HepG2 (cell line): ENCODE measurements at regions not wholly inside any gene's neighbourhood (a gene's known extent, or its start where the extent isn't known, plus 50 kb on each side); places are given as distances from the start of the nearest gene placed in this dataset.

Experiments used
- ATAC-seq: fragments of 200-7000 bp; cut with Tn5 transposase; 3 replicates; pipeline ENCODE4 v1.9.1; 2020; ENCODE audit warnings: mild to moderate bottlenecking, moderate library complexity
- BruUV-seq: library from RNA; stranded (reverse); fragments of 400-500 nt; replicated peaks from 2 replicates; lab custom pipeline; 2021; lab: Mats Ljungman, UMichigan
- CTCF ChIA-PET: fragments of 300-600 bp; formaldehyde crosslinking; extraction: SDS; loops from one replicate; lab custom pipeline; 2021; ENCODE audit warnings: low total read pairs, inconsistent platforms, low intra/inter-chr PET ratio; lab: Yijun Ruan, JAX
- POLR2A ChIA-PET: fragments of 350-600 bp; sonication (Branson Sonifier 250); formaldehyde crosslinking; loops from one replicate; lab custom pipeline; 2020; ENCODE audit warnings: antibody characterized with exemption, inconsistent platforms; lab: Yijun Ruan, JAX
- DNase-seq: peaks from one replicate; pipeline ENCODE4 v3.0.0-alpha.2; 2015; ENCODE audit warnings: low spot score
- FAIRE-seq: peaks from 3 replicates; lab custom pipeline; 2011; peaks lifted over from hg19 to GRCh38; lab: Jason Lieb, UNC
- H2AFZ ChIP-seq: one replicate; pipeline ENCODE4 v1.6.1; 2011; ENCODE audit warnings: low read length, inconsistent platforms
- H3K27ac ChIP-seq: fragments of 300-600 bp; 3 replicates; pipeline ENCODE4 v1.8.0; 2011; ENCODE audit warnings: mixed run types, mild to moderate bottlenecking, mixed read lengths, low read length, inconsistent platforms; ENCODE audit not compliant: insufficient read depth; ENCODE audit errors: extremely low read length
- H3K27me3 ChIP-seq, 2 experiments: fragments of 200-600 bp in 1 of 2; 2 replicates in 1 of 2; 3 replicates in 1 of 2; pipeline versions ENCODE4 v1.6.0 to v1.8.0; 2011; ENCODE audit warnings: low read length in 2 of 2, mild to moderate bottlenecking in 2 of 2, moderate library complexity in 2 of 2, inconsistent platforms in 1 of 2; ENCODE audit not compliant: insufficient read depth in 2 of 2, control insufficient read depth in 1 of 2
- H3K36me3 ChIP-seq, 2 experiments: fragments of 200-600 bp in 1 of 2; replicated peaks in 1 of 2; 2 replicates in 1 of 2; 3 replicates in 1 of 2; pipeline versions ENCODE4 v1.5.1 to v1.8.0; 2011; ENCODE audit warnings: low read length in 2 of 2, inconsistent platforms in 1 of 2; ENCODE audit not compliant: insufficient read depth in 2 of 2, control insufficient read depth in 1 of 2
- H3K4me1 ChIP-seq: 2 replicates; pipeline ENCODE4 v1.5.1; 2012; ENCODE audit warnings: low read length, inconsistent platforms; ENCODE audit not compliant: insufficient read depth
- H3K4me2 ChIP-seq: 2 replicates; pipeline ENCODE4 v1.6.0; 2011; ENCODE audit warnings: low read depth, low read length, inconsistent platforms
- H3K4me3 ChIP-seq, 3 experiments: fragments of 200-600 bp in 1 of 3; sonication (generic), shearing (Covaris generic) in 1 of 3; replicated peaks in 1 of 3; 2 replicates each; pipeline ENCODE4 v1.5.1; 2011 to 2016; ENCODE audit warnings: low read length in 3 of 3, inconsistent platforms in 2 of 3, low read depth in 2 of 3, mild to moderate bottlenecking in 2 of 3, control low read depth in 1 of 3, mixed read lengths in 1 of 3; ENCODE audit not compliant: insufficient read depth in 1 of 3
- H3K79me2 ChIP-seq: one replicate; pipeline ENCODE4 v1.6.1; 2011; ENCODE audit warnings: low read length, inconsistent platforms; ENCODE audit not compliant: insufficient read depth
- H3K9ac ChIP-seq: 2 replicates; pipeline ENCODE4 v1.6.0; 2011; ENCODE audit warnings: mild to moderate bottlenecking, low read depth, low read length, inconsistent platforms; ENCODE audit not compliant: insufficient read depth
- H3K9me3 ChIP-seq: 2 replicates; pipeline ENCODE4 v1.5.1; 2012; ENCODE audit warnings: mild to moderate bottlenecking, low read length
- H4K20me1 ChIP-seq: 2 replicates; pipeline ENCODE4 v1.6.0; 2011; ENCODE audit warnings: inconsistent platforms, mild to moderate bottlenecking, low read length, moderate library complexity; ENCODE audit not compliant: insufficient read depth
- PPARG ChIP-seq: conservative IDR thresholded peaks from 2 replicates; pipeline ENCODE4 v1.6.1; 2016; ENCODE audit warnings: missing biosample characterization, missing genetic modification reagents
- RARA ChIP-seq: IDR thresholded peaks from 2 replicates; pipeline ENCODE4 v1.6.1; 2016; ENCODE audit warnings: missing genetic modification reagents, missing compliant biosample characterization
- RFX3 ChIP-seq: IDR thresholded peaks from 2 replicates; pipeline ENCODE4 v1.6.1; 2016; ENCODE audit warnings: missing biosample characterization, missing genetic modification reagents
- SMAD1 ChIP-seq: sonication (generic); formaldehyde crosslinking; IDR thresholded peaks from 2 replicates; pipeline ENCODE4 v1.4.0; 2020; ENCODE audit warnings: missing genetic modification reagents, low read depth, mild to moderate bottlenecking, borderline replicate concordance
- TRAFD1 ChIP-seq: sonication (generic); formaldehyde crosslinking; IDR thresholded peaks from 2 replicates; pipeline ENCODE4 v1.5.1; 2020; ENCODE audit warnings: missing genetic modification reagents, mild to moderate bottlenecking, borderline replicate concordance
- ZNF414 ChIP-seq: sonication (generic); formaldehyde crosslinking; IDR thresholded peaks from 2 replicates; pipeline ENCODE4 v1.5.0; 2020; ENCODE audit warnings: missing genetic modification reagents
- ZNF629 ChIP-seq: sonication (generic); formaldehyde crosslinking; conservative IDR thresholded peaks from 2 replicates; pipeline ENCODE4 v1.5.0; 2020; ENCODE audit warnings: missing genetic modification reagents
- in situ Hi-C: cut with HindIII; loops from 2 replicates; pipeline ENCODE4 v1.10.0; 2017; ENCODE audit warnings: low pct_unique_long_range_greater_than_20kb; ENCODE audit not compliant: extremely low pct_ligation_motif_present
- intact Hi-C: fragments of 100-400 bp; cut with micrococcal nuclease; formaldehyde crosslinking; loops from one replicate; pipeline ENCODE4 v1.10.0; 2022; ENCODE audit not compliant: unreplicated experiment

- Histone ChIP-seq H3K4me2 (no peak overlapping the region), H3K9ac (no peak overlapping the region), H3K4me1 (no peaks in the 10 kb centered on the region), H4K20me1 (no peaks in the 10 kb centered on the region), H3K36me3 (no peaks in the 10 kb centered on the region), H3K9me3 (no peaks in the 10 kb centered on the region), H3K79me2 (no peaks in the 10 kb centered on the region), H2AFZ (no peak overlapping the region), H3K27me3 (peaks cover 0 to 4% of the 10 kb centered on the region in 2 experiments; a peak in 3 of 5 replicates), H3K27ac (no peak overlapping the region), H3K4me3 (no peak overlapping the region)
- FAIRE-seq (no peak), DNase-seq (no peak), ATAC-seq (no peak)
- intact Hi-C loops: no loop called here
- BruUV-seq: no TSS peak
- in situ Hi-C loops: no loop called here
- CTCF ChIA-PET: no interaction called here
- POLR2A ChIA-PET: no interaction called here
- TF ChIP-seq RARA (CRISPR knock-in tag) (no peak), TRAFD1 (CRISPR knock-in tag) (no peak), ZNF629 (CRISPR knock-in tag) (no peak), ZNF414 (no peak), RFX3 (no peak), SMAD1 (CRISPR knock-in tag) (no peak), PPARG (CRISPR knock-in tag) (no peak)
Measured at GRCh38 chr6:111925296-111925695, 52.0 kb upstream of the FYN start.
